NB4 (cell line): ENCODE measurements at regions not wholly inside any gene's neighbourhood (a gene's known extent, or its start where the extent isn't known, plus 50 kb on each side); places are given as distances from the start of the nearest gene placed in this dataset.

Source experiments
- MYC ChIP-seq: IDR thresholded peaks from 2 replicates; pipeline ENCODE4 v1.6.1; 2011; ENCODE audit warnings: low read depth, low read length
- POLR2A ChIP-seq: IDR thresholded peaks from 2 replicates; pipeline ENCODE4 v1.6.1; 2011; ENCODE audit warnings: mild to moderate bottlenecking; ENCODE audit not compliant: insufficient read length; ENCODE audit errors: extremely low read depth
- TF ChIP-seq, protein P1 (sequence below): IDR thresholded peaks from one replicate; pipeline ENCODE4 v1.5.1; 2012; ENCODE audit warnings: low read depth, low read length
- TF ChIP-seq, protein P2 (sequence below): IDR thresholded peaks from 2 replicates; pipeline ENCODE4 v1.6.1; 2011; ENCODE audit warnings: low read depth, low read length

DNA sequence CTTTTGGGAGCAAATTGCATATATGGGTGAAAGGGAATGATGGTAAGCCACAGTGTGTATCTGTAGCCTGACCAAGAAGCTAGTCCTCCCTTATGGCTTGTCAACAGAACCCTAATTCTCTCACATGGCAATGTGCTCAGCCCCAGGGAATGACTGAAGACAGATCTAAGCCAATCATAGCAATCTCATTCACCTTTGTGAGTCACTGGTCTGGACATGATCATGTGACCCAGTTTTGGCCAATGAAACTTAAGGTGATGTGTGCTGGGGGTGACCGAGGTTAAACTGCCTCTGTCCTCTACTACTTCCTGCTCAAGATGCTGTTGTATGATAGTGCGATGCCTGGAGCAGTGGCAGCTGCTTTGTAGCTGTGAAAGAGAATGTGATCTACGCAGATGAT is 491.2 kb upstream of the HS6ST1 start:
- TF ChIP-seq, protein P1, sequence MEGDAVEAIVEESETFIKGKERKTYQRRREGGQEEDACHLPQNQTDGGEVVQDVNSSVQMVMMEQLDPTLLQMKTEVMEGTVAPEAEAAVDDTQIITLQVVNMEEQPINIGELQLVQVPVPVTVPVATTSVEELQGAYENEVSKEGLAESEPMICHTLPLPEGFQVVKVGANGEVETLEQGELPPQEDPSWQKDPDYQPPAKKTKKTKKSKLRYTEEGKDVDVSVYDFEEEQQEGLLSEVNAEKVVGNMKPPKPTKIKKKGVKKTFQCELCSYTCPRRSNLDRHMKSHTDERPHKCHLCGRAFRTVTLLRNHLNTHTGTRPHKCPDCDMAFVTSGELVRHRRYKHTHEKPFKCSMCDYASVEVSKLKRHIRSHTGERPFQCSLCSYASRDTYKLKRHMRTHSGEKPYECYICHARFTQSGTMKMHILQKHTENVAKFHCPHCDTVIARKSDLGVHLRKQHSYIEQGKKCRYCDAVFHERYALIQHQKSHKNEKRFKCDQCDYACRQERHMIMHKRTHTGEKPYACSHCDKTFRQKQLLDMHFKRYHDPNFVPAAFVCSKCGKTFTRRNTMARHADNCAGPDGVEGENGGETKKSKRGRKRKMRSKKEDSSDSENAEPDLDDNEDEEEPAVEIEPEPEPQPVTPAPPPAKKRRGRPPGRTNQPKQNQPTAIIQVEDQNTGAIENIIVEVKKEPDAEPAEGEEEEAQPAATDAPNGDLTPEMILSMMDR = no peak
- TF ChIP-seq POLR2A (no peak), MYC (no peak)
- TF ChIP-seq, protein P2, sequence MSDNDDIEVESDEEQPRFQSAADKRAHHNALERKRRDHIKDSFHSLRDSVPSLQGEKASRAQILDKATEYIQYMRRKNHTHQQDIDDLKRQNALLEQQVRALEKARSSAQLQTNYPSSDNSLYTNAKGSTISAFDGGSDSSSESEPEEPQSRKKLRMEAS = no peak
